Suprapubic skin (tissue), 4 donors: ENCODE measurements at regions not wholly inside any gene's neighbourhood (a gene's known extent, or its start where the extent isn't known, plus 50 kb on each side); places are given as distances from the start of the nearest gene placed in this dataset.

Experiments used
- DNase-seq, 2 donors: peaks; one replicate each; pipeline ENCODE4 v3.0.0-alpha.2; 2019; ENCODE audit warnings: low spot score in 2 of 2
- H3K27ac ChIP-seq: fragments of 200-600 bp; sonication (generic); one replicate; pipeline ENCODE4 v1.5.1; 2019
- H3K27me3 ChIP-seq: fragments of 200-600 bp; sonication (generic); one replicate; pipeline ENCODE4 v1.5.1; 2019
- H3K36me3 ChIP-seq: fragments of 200-600 bp; sonication (generic); one replicate; pipeline ENCODE4 v1.5.1; 2019
- H3K4me1 ChIP-seq: fragments of 200-600 bp; sonication (generic); one replicate; pipeline ENCODE4 v1.5.1; 2019
- H3K4me3 ChIP-seq: fragments of 200-600 bp; sonication (generic); one replicate; pipeline ENCODE4 v1.5.1; 2019; ENCODE audit warnings: mild to moderate bottlenecking
- H3K9me3 ChIP-seq: fragments of 200-600 bp; sonication (generic); one replicate; pipeline ENCODE4 v1.5.1; 2019
- EP300 ChIP-seq: sonication (generic); formaldehyde crosslinking; IDR thresholded peaks from one replicate; pipeline ENCODE4 v1.6.1; 2017; ENCODE audit warnings: antibody characterized with exemption
- POLR2A ChIP-seq, 2 donors: fragments of 450-650 bp; IDR thresholded peaks; one replicate each; pipeline ENCODE4 v1.6.1; 2017; ENCODE audit warnings: antibody characterized with exemption in 2 of 2, mild to moderate bottlenecking in 2 of 2, moderate library complexity in 2 of 2
- POLR2AphosphoS5 ChIP-seq, 3 donors: sonication (generic); formaldehyde crosslinking; IDR thresholded peaks; one replicate each; pipeline ENCODE4 v1.6.1; 2017; ENCODE audit warnings: antibody characterized with exemption in 3 of 3
- WGBS: methylation state at CpG from one replicate; pipeline ENCODE4 v1.1.5; 2018; 5-methylcytosine and 5-hydroxymethylcytosine counted together
- TF ChIP-seq, protein P1 (sequence below), 2 donors: fragments of 200-600 bp in 1 of 2; fragments of 450-650 bp in 1 of 2; sonication (generic) in 1 of 2; IDR thresholded peaks; one replicate each; pipeline ENCODE4 v1.5.1; 2016 to 2019; ENCODE audit warnings: antibody characterized with exemption in 2 of 2, mild to moderate bottlenecking in 1 of 2, moderate library complexity in 1 of 2

DNA sequence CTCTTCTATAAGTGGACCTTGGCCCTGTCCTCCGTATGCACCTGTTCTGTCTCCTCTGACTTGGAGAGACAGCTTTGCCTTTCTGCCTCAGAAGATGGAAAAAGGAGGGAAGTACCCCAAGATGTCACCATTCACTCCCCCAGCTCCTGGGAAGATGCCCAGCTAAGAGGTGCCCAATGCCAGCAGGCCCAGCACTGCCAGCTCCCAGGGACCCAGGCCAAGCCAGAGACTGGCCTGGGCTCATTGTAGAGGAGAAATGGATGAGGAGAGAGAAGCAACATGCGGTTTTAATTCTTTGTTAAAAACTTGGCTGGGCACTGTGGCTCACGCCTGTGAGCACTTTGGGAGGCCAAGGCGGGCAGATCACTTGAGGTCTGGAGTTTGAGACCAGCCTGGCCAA, 111.5 kb upstream of the ZNF507 start:
- Histone ChIP-seq H3K4me3 (no peak overlapping the region), H3K27ac (no peak overlapping the region), H3K4me1 (peaks cover 2% of the 10 kb centered on the region), H3K36me3 (no peaks in the 10 kb centered on the region), H3K27me3 (peaks cover 34% of the 10 kb centered on the region), H3K9me3 (no peaks in the 10 kb centered on the region)
- TF ChIP-seq, protein P1, sequence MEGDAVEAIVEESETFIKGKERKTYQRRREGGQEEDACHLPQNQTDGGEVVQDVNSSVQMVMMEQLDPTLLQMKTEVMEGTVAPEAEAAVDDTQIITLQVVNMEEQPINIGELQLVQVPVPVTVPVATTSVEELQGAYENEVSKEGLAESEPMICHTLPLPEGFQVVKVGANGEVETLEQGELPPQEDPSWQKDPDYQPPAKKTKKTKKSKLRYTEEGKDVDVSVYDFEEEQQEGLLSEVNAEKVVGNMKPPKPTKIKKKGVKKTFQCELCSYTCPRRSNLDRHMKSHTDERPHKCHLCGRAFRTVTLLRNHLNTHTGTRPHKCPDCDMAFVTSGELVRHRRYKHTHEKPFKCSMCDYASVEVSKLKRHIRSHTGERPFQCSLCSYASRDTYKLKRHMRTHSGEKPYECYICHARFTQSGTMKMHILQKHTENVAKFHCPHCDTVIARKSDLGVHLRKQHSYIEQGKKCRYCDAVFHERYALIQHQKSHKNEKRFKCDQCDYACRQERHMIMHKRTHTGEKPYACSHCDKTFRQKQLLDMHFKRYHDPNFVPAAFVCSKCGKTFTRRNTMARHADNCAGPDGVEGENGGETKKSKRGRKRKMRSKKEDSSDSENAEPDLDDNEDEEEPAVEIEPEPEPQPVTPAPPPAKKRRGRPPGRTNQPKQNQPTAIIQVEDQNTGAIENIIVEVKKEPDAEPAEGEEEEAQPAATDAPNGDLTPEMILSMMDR (IDR thresholded peaks at IDR 0.05): no peak
- no peak for TF ChIP-seq POLR2AphosphoS5 (IDR thresholded peaks at IDR 0.05)
- peak in 1 of 2 donors; percentile 29 for DNase-seq
- 62% methylated on average over 4 of the region's 4 CpGs for WGBS

- H3K4me3 ChIP-seq: no peak overlapping the region
- H3K9me3 ChIP-seq: no peaks in the 10 kb centered on the region
- DNase-seq: no peak
- H3K27me3 ChIP-seq: peaks cover 30% of the 10 kb centered on the region
- 42% methylated on average over 3 of the region's 3 CpGs for WGBS
- H3K4me1 ChIP-seq: peaks cover 2% of the 10 kb centered on the region
- no peak overlapping the region for H3K27ac ChIP-seq
- TF ChIP-seq EP300: no peak
- TF ChIP-seq POLR2AphosphoS5 (IDR thresholded peaks at IDR 0.05): no peak
- TF ChIP-seq POLR2A (IDR thresholded peaks at IDR 0.05): no peak
- TF ChIP-seq, protein P1 (IDR thresholded peaks at IDR 0.05): no peak
- no peaks in the 10 kb centered on the region for H3K36me3 ChIP-seq
These were observed 110.7 kb upstream of the ZNF507 start for GRCh38 chr19:32234663-32235217.

DNA sequence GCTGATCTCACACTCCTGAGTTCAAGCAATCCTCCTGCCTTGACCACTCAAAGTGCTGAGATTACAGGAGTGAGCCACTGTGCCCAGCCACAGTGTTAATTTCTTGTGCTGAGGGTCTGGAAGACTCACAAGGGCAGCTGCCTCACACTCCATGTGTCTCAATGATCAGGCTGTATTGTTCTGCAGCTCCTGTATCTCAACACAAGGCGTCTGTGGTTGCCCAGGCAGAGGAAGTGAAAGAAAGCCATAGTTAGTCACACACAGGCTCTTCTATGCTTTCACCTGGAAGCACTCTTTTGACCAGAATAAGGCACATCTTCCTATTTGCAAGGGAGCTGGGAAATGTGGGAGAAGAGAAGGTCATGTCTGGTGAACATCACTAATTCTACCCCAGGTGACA, 107.3 kb upstream of the ZNF507 start:
- no peaks in the 10 kb centered on the region for H3K36me3 ChIP-seq
- WGBS: 67% methylated on average over 1 of the region's 1 CpG

DNA sequence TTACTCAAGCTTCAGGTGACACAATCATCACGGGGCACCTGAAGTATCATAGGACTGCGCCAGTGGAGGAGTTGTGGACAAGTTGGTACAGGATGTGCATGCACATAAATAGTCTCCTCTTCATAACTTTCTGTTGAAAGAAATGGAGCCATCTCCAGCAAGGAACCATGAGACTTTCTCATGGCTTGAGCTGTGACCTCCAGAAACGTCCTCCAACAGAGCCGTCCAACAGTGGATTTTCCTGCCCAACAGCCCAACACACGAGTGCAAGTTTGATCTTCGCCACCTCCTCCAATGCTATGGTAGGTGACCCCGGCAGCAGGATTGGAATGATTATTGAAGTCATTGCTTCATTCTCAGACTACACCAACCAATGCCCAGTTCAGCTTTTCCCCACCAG, 105.1 kb upstream of the ZNF507 start:
- H3K9me3 ChIP-seq: no peaks in the 10 kb centered on the region
- no peaks in the 10 kb centered on the region for H3K4me1 ChIP-seq
- 93% methylated on average over 7 of the region's 7 CpGs for WGBS
- H3K27ac ChIP-seq: no peak overlapping the region
- peaks cover 3% of the 10 kb centered on the region for H3K27me3 ChIP-seq
- TF ChIP-seq, protein P1 (IDR thresholded peaks at IDR 0.05): no peak
- TF ChIP-seq EP300: no peak
- no peak for TF ChIP-seq POLR2AphosphoS5 (IDR thresholded peaks at IDR 0.05)
- TF ChIP-seq POLR2A (IDR thresholded peaks at IDR 0.05): no peak
- no peak for DNase-seq
- no peak overlapping the region for H3K4me3 ChIP-seq
- no peaks in the 10 kb centered on the region for H3K36me3 ChIP-seq

More for the DNA sequence above, 107.3 kb upstream of the ZNF507 start:
- no peak for TF ChIP-seq EP300
- TF ChIP-seq POLR2A (IDR thresholded peaks at IDR 0.05): no peak
- TF ChIP-seq, protein P1 (IDR thresholded peaks at IDR 0.05): no peak
- no peak for TF ChIP-seq POLR2AphosphoS5 (IDR thresholded peaks at IDR 0.05)
- Histone ChIP-seq H3K4me1 (peaks cover 2% of the 10 kb centered on the region), H3K4me3 (no peak overlapping the region), H3K27ac (no peak overlapping the region), H3K27me3 (peaks cover 10% of the 10 kb centered on the region), H3K9me3 (no peaks in the 10 kb centered on the region)
- DNase-seq: no peak

DNA sequence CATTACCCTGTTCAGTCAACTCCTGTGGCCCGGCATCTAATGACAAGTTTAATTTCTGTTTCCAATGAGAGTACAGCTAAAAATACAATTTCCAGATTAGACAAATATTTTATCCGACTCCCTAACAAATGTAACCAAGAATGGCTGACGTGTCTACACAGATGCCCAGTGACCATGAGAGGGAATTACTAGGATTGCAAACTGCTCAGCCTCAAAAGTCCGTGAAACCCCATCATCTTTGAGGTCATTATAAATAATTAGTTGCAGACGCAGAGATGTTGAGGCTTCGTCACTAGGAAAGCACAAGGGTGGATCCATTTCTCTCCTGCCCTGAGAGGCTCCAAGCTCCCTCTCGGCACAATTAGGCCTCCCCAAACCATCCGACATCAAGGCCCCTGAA, 104.1 kb upstream of the ZNF507 start:
- Histone ChIP-seq H3K4me3 (no peak overlapping the region), H3K9me3 (no peaks in the 10 kb centered on the region), H3K36me3 (no peaks in the 10 kb centered on the region), H3K27me3 (peaks cover 3% of the 10 kb centered on the region), H3K27ac (no peak overlapping the region), H3K4me1 (no peaks in the 10 kb centered on the region)
- DNase-seq: peak in 1 of 2 donors; percentile 29
- no peak for TF ChIP-seq EP300
- TF ChIP-seq POLR2A (IDR thresholded peaks at IDR 0.05): no peak
- TF ChIP-seq POLR2AphosphoS5 (IDR thresholded peaks at IDR 0.05): no peak
- TF ChIP-seq, protein P1 (IDR thresholded peaks at IDR 0.05): no peak
- WGBS: 71% methylated on average over 8 of the region's 8 CpGs
